Liver (tissue), 8 donors: ENCODE measurements at regions not wholly inside any gene's neighbourhood (a gene's known extent, or its start where the extent isn't known, plus 50 kb on each side); places are given as distances from the start of the nearest gene placed in this dataset.

Experiments used
- DNase-seq: peaks from one replicate; pipeline ENCODE4 v3.0.0-alpha.2; 2017; ENCODE audit warnings: low spot score
- H3K27ac ChIP-seq, 2 donors: one replicate each; pipeline ENCODE4 v1.7.0; 2013; ENCODE audit warnings: inconsistent platforms in 2 of 2, low read length in 2 of 2, control low read depth in 1 of 2, low read depth in 1 of 2, mild to moderate bottlenecking in 1 of 2
- H3K27me3 ChIP-seq, 4 donors: one replicate each; pipeline versions ENCODE4 v1.6.1 to v1.7.0; 2013; ENCODE audit warnings: low read length in 3 of 4, inconsistent platforms in 1 of 4, mild to moderate bottlenecking in 1 of 4, moderate library complexity in 1 of 4; ENCODE audit not compliant: control insufficient read depth in 4 of 4, insufficient read depth in 4 of 4
- H3K36me3 ChIP-seq, 4 donors: one replicate each; pipeline versions ENCODE4 v1.6.1 to v1.7.0; 2013; ENCODE audit warnings: low read length in 3 of 4, mild to moderate bottlenecking in 3 of 4, low read depth in 1 of 4, moderate library complexity in 1 of 4; ENCODE audit not compliant: control insufficient read depth in 4 of 4, insufficient read depth in 3 of 4
- H3K4me1 ChIP-seq, 4 donors: one replicate each; pipeline versions ENCODE4 v1.6.1 to v1.7.0; 2013; ENCODE audit warnings: low read length in 3 of 4, mild to moderate bottlenecking in 3 of 4, moderate library complexity in 1 of 4; ENCODE audit not compliant: control insufficient read depth in 4 of 4, insufficient read depth in 4 of 4
- H3K4me3 ChIP-seq, 3 donors: one replicate each; pipeline versions ENCODE4 v1.6.1 to v1.7.0; 2013; ENCODE audit warnings: low read length in 3 of 3, control low read depth in 1 of 3, low read depth in 1 of 3, mild to moderate bottlenecking in 1 of 3
- H3K9ac ChIP-seq, 2 donors: one replicate each; pipeline ENCODE4 v1.7.0; 2013; ENCODE audit warnings: low read length in 2 of 2, mild to moderate bottlenecking in 2 of 2, moderate library complexity in 2 of 2, control low read depth in 1 of 2, low read depth in 1 of 2
- H3K9me3 ChIP-seq, 4 donors: one replicate each; pipeline versions ENCODE4 v1.6.1 to v1.7.0; 2013; ENCODE audit warnings: low read length in 3 of 4; ENCODE audit not compliant: control insufficient read depth in 4 of 4
- FOXA1 ChIP-seq: IDR thresholded peaks from 2 replicates; pipeline ENCODE4 v1.6.1; 2016; ENCODE audit warnings: antibody characterized with exemption
- HNF4A ChIP-seq, 2 donors: conservative IDR thresholded peaks; 2 replicates each; pipeline ENCODE4 v1.6.1; 2016; ENCODE audit warnings: antibody characterized with exemption in 2 of 2, mild to moderate bottlenecking in 2 of 2
- JUND ChIP-seq, 2 donors: IDR thresholded peaks; 2 replicates each; pipeline ENCODE4 v1.6.1; 2016; ENCODE audit warnings: antibody characterized with exemption in 2 of 2
- NR2F2 ChIP-seq: IDR thresholded peaks from 2 replicates; pipeline ENCODE4 v1.6.1; 2016; ENCODE audit warnings: antibody characterized with exemption
- RAD21 ChIP-seq, 2 donors: IDR thresholded peaks; 2 replicates each; pipeline ENCODE4 v1.6.1; 2016; ENCODE audit warnings: antibody characterized with exemption in 2 of 2, mild to moderate bottlenecking in 2 of 2
- RXRA ChIP-seq, 2 donors: IDR thresholded peaks; 2 replicates each; pipeline ENCODE4 v1.6.1; 2017 to 2018; ENCODE audit warnings: antibody characterized with exemption in 2 of 2, mild to moderate bottlenecking in 1 of 2
- SP1 ChIP-seq: IDR thresholded peaks from 2 replicates; pipeline ENCODE4 v1.6.1; 2018; ENCODE audit warnings: antibody characterized with exemption, mild to moderate bottlenecking
- TAF1 ChIP-seq: conservative IDR thresholded peaks from 2 replicates; pipeline ENCODE4 v1.6.1; 2016; ENCODE audit warnings: antibody characterized with exemption, mild to moderate bottlenecking
- WGBS: extraction: QIAGEN DNeasy Blood & Tissue Kit; methylation state at CpG from one replicate; pipeline ENCODE4 v1.1.7; 2013; 5-methylcytosine and 5-hydroxymethylcytosine counted together
- TF ChIP-seq, protein P1 (sequence below): IDR thresholded peaks from 2 replicates; pipeline ENCODE4 v1.6.1; 2016; ENCODE audit warnings: antibody characterized with exemption
- TF ChIP-seq, protein P2 (sequence below): IDR thresholded peaks from 2 replicates; pipeline ENCODE4 v1.6.1; 2016; ENCODE audit warnings: antibody characterized with exemption
- TF ChIP-seq, protein P3 (sequence below): IDR thresholded peaks from 2 replicates; pipeline ENCODE4 v1.6.1; 2016; ENCODE audit warnings: antibody characterized with exemption
- TF ChIP-seq, protein P4 (sequence below): fragments of 150-350 bp; IDR thresholded peaks from 2 replicates; pipeline ENCODE4 v1.5.1; 2017; ENCODE audit warnings: improper control_type of control experiment, low read depth, low read length; ENCODE audit not compliant: missing input control
- TF ChIP-seq, protein P5 (sequence below): IDR thresholded peaks from 2 replicates; pipeline ENCODE4 v1.6.1; 2016; ENCODE audit warnings: antibody characterized with exemption, mild to moderate bottlenecking
- donor health status: healthy.
- donor health status: healthy.
- donor health status: healthy.
- donor health status: healthy.
- donor health status: healthy.

DNA sequence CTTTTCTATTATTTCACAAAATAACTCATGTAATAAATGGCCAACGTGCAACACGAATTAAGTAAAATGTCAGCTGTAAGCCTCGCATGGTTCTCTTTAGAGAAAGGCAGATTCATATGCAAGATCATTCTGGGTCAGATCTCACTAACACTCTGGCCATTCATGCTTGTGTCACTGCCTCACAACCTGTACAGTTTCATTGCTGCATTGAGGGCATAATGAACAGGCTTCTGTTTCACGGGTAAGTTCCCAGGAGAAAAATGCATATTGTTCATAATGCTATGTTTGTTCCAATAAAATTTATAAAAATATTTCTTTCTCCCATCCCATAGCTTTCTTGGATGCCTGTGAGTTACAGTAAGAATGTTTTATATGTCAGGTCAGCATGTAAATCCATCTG lies 734.0 kb upstream of the ANKRD30A start:
- Histone ChIP-seq H3K4me3 (no peak overlapping the region), H3K9me3 (no peaks in the 10 kb centered on the region), H3K27ac (no peak overlapping the region), H3K9ac (no peak overlapping the region), H3K4me1 (no peaks in the 10 kb centered on the region), H3K27me3 (no peaks in the 10 kb centered on the region), H3K36me3 (no peaks in the 10 kb centered on the region)
- DNase-seq: no peak
- no peak for TF ChIP-seq HNF4A (conservative IDR thresholded peaks at IDR 0.05)
- no peak for TF ChIP-seq NR2F2
- TF ChIP-seq, protein P1, sequence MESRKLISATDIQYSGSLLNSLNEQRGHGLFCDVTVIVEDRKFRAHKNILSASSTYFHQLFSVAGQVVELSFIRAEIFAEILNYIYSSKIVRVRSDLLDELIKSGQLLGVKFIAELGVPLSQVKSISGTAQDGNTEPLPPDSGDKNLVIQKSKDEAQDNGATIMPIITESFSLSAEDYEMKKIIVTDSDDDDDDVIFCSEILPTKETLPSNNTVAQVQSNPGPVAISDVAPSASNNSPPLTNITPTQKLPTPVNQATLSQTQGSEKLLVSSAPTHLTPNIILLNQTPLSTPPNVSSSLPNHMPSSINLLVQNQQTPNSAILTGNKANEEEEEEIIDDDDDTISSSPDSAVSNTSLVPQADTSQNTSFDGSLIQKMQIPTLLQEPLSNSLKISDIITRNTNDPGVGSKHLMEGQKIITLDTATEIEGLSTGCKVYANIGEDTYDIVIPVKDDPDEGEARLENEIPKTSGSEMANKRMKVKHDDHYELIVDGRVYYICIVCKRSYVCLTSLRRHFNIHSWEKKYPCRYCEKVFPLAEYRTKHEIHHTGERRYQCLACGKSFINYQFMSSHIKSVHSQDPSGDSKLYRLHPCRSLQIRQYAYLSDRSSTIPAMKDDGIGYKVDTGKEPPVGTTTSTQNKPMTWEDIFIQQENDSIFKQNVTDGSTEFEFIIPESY: no peak
- TF ChIP-seq, protein P2, sequence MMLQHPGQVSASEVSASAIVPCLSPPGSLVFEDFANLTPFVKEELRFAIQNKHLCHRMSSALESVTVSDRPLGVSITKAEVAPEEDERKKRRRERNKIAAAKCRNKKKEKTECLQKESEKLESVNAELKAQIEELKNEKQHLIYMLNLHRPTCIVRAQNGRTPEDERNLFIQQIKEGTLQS: no peak
- TF ChIP-seq, protein P3, sequence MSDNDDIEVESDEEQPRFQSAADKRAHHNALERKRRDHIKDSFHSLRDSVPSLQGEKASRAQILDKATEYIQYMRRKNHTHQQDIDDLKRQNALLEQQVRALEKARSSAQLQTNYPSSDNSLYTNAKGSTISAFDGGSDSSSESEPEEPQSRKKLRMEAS: no peak
- no peak for TF ChIP-seq FOXA1
- TF ChIP-seq, protein P4, sequence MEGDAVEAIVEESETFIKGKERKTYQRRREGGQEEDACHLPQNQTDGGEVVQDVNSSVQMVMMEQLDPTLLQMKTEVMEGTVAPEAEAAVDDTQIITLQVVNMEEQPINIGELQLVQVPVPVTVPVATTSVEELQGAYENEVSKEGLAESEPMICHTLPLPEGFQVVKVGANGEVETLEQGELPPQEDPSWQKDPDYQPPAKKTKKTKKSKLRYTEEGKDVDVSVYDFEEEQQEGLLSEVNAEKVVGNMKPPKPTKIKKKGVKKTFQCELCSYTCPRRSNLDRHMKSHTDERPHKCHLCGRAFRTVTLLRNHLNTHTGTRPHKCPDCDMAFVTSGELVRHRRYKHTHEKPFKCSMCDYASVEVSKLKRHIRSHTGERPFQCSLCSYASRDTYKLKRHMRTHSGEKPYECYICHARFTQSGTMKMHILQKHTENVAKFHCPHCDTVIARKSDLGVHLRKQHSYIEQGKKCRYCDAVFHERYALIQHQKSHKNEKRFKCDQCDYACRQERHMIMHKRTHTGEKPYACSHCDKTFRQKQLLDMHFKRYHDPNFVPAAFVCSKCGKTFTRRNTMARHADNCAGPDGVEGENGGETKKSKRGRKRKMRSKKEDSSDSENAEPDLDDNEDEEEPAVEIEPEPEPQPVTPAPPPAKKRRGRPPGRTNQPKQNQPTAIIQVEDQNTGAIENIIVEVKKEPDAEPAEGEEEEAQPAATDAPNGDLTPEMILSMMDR: no peak
- WGBS: 85% methylated on average over 4 of the region's 4 CpGs

DNA sequence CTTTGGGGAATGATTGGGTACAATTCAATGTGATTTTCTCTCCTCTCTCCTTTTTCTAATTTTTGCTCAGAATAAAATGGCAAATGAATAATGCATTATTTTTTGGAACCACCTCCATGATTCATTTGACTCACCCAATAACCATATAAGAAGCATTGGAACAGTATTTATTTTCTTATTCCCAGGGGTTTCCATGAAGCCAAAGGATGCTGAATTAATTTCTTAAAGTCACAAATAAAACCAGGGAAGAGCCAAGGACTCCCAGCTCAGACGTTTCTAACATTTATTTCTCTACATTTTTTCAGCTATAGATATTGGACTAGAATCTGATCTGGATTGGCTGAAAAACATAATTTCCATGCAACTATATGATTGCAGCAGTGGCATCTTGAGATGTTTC lies 735.2 kb upstream of the ANKRD30A start:
- no peak for DNase-seq
- Histone ChIP-seq H3K27me3 (no peaks in the 10 kb centered on the region), H3K36me3 (no peaks in the 10 kb centered on the region), H3K4me3 (no peak overlapping the region), H3K27ac (no peak overlapping the region), H3K9me3 (no peaks in the 10 kb centered on the region), H3K4me1 (no peaks in the 10 kb centered on the region), H3K9ac (no peak overlapping the region)
- TF ChIP-seq, protein P1: no peak
- 56% methylated on average over 1 of the region's 1 CpG for WGBS

DNA sequence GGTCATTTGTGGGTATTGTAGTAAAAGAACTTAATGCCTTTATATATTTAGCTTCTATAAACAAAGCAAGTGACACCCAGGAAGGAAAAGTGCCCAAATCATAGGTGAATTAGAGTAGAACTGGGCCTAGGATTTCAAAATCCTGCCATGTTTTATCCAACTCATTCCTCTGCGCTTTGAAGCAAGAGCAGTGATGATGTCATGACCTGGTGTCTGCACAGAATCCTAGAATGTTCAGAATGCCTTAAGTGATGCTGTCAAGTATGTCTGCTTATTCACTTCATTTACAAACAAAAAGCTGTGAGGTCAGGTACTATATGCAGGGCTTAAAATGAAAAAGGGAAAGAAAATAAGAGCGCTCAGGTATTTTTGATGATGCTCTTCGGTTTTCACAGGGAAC lies 737.2 kb upstream of the ANKRD30A start:
- Histone ChIP-seq H3K9me3 (no peaks in the 10 kb centered on the region), H3K9ac (no peak overlapping the region), H3K27ac (no peak overlapping the region), H3K4me1 (no peaks in the 10 kb centered on the region), H3K27me3 (no peaks in the 10 kb centered on the region), H3K36me3 (no peaks in the 10 kb centered on the region), H3K4me3 (no peak overlapping the region)
- WGBS: 94% methylated on average over 3 of the region's 3 CpGs
- no peak for DNase-seq
- TF ChIP-seq, protein P3: no peak
- no peak for TF ChIP-seq FOXA1
- TF ChIP-seq, protein P1: no peak
- TF ChIP-seq JUND (IDR thresholded peaks at IDR 0.05): no peak
- no peak for TF ChIP-seq TAF1
- TF ChIP-seq, protein P5, sequence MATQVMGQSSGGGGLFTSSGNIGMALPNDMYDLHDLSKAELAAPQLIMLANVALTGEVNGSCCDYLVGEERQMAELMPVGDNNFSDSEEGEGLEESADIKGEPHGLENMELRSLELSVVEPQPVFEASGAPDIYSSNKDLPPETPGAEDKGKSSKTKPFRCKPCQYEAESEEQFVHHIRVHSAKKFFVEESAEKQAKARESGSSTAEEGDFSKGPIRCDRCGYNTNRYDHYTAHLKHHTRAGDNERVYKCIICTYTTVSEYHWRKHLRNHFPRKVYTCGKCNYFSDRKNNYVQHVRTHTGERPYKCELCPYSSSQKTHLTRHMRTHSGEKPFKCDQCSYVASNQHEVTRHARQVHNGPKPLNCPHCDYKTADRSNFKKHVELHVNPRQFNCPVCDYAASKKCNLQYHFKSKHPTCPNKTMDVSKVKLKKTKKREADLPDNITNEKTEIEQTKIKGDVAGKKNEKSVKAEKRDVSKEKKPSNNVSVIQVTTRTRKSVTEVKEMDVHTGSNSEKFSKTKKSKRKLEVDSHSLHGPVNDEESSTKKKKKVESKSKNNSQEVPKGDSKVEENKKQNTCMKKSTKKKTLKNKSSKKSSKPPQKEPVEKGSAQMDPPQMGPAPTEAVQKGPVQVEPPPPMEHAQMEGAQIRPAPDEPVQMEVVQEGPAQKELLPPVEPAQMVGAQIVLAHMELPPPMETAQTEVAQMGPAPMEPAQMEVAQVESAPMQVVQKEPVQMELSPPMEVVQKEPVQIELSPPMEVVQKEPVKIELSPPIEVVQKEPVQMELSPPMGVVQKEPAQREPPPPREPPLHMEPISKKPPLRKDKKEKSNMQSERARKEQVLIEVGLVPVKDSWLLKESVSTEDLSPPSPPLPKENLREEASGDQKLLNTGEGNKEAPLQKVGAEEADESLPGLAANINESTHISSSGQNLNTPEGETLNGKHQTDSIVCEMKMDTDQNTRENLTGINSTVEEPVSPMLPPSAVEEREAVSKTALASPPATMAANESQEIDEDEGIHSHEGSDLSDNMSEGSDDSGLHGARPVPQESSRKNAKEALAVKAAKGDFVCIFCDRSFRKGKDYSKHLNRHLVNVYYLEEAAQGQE: no peak
- no peak for TF ChIP-seq RAD21 (IDR thresholded peaks at IDR 0.05)
- no peak for TF ChIP-seq RXRA (IDR thresholded peaks at IDR 0.05)
- TF ChIP-seq SP1: no peak
